ENCODE measurements at regions not wholly inside any gene's neighbourhood (a gene's known extent, or its start where the extent isn't known, plus 50 kb on each side); places are given as distances from the start of the nearest gene placed in this dataset.

GRCh38 chr17:77455111-77455890 lies 314.5 kb downstream of the SEC14L1 start (continued):
- TF ChIP-seq HNRNPL (IDR thresholded peaks at IDR 0.05; ENCODE audit: low read depth, low read length) (peak; percentile 99), SRSF1 (optimal IDR thresholded peaks at IDR 0.05; ENCODE audit: low read depth, low read length) (peak; percentile 85), ZNF83 (CRISPR knock-in tag; IDR thresholded peaks at IDR 0.05; ENCODE audit: borderline replicate concordance) (0 out of 2 replicates have a peak, but pooled peaks have one; percentile 34), NR2F6 (IDR thresholded peaks at IDR 0.05) (peak; percentile 80), NR2F6 (CRISPR knock-in tag; IDR thresholded peaks at IDR 0.05) (peak; percentile 88), ZNF451 (CRISPR knock-in tag; IDR thresholded peaks at IDR 0.05) (0 out of 2 replicates have a peak, but pooled peaks have one; percentile 25), MED13 (CRISPR knock-in tag; IDR thresholded peaks at IDR 0.05) (peak; percentile 36; the same call in 1 of the 2 replicates), SOX13 (IDR thresholded peaks at IDR 0.05) (no peak), SOX13 (CRISPR knock-in tag; conservative IDR thresholded peaks at IDR 0.05 in 1 of 2, IDR thresholded peaks at IDR 0.05 in 1 of 2) (peak in 1 of 2 experiments; percentile 48; a peak in 2 of 4 replicates), ARNT2 (CRISPR knock-in tag; IDR thresholded peaks at IDR 0.05; ENCODE audit: low read depth) (0 out of 2 replicates have a peak, but pooled peaks have one; percentile 21), MEF2D (CRISPR knock-in tag; IDR thresholded peaks at IDR 0.05) (peak; percentile 51; the same call in 1 of the 2 replicates), YEATS2 (CRISPR knock-in tag; IDR thresholded peaks at IDR 0.05; ENCODE audit: borderline replicate concordance) (peak; percentile 28; the same call in 1 of the 2 replicates), HOXA5 (CRISPR knock-in tag; IDR thresholded peaks at IDR 0.05) (0 out of 2 replicates have a peak, but pooled peaks have one; percentile 50), KLF11 (CRISPR knock-in tag; IDR thresholded peaks at IDR 0.05) (0 out of 2 replicates have a peak, but pooled peaks have one; percentile 22), U2AF1 (optimal IDR thresholded peaks at IDR 0.05; ENCODE audit: low read depth, low read length) (peak; percentile 67), ZNF784 (CRISPR knock-in tag; IDR thresholded peaks at IDR 0.05; ENCODE audit: borderline replicate concordance) (no peak), JARID2 (CRISPR knock-in tag; IDR thresholded peaks at IDR 0.05; ENCODE audit: insufficient replicate concordance) (no peak), EEA1 (CRISPR knock-in tag; IDR thresholded peaks at IDR 0.05; ENCODE audit: borderline replicate concordance) (no peak), BCLAF1 (IDR thresholded peaks at IDR 0.05) (no peak), ZNF782 (CRISPR knock-in tag; IDR thresholded peaks at IDR 0.05; ENCODE audit: borderline replicate concordance) (no peak), ZGPAT (CRISPR knock-in tag; IDR thresholded peaks at IDR 0.05) (0 out of 2 replicates have a peak, but pooled peaks have one; percentile 24), THAP11 (CRISPR knock-in tag; IDR thresholded peaks at IDR 0.05) (0 out of 2 replicates have a peak, but pooled peaks have one; percentile 27), ZNF121 (CRISPR knock-in tag; IDR thresholded peaks at IDR 0.05) (0 out of 2 replicates have a peak, but pooled peaks have one; percentile 48), GPN1 (CRISPR knock-in tag; IDR thresholded peaks at IDR 0.05; ENCODE audit: borderline replicate concordance) (no peak), ETV5 (CRISPR knock-in tag; IDR thresholded peaks at IDR 0.05; ENCODE audit: borderline replicate concordance) (peak; percentile 24; the same call in 1 of the 2 replicates)

All from HepG2 (cell line).